IMR-90 (cell line): ENCODE measurements at regions not wholly inside any gene's neighbourhood (a gene's known extent, or its start where the extent isn't known, plus 50 kb on each side); places are given as distances from the start of the nearest gene placed in this dataset.

Source experiments
- ATAC-seq: fragments of 200-7000 bp; cut with Tn5 transposase; 2 replicates; pipeline ENCODE4 v1.9.1; 2020; ENCODE audit warnings: low read depth, mild to moderate bottlenecking, moderate library complexity
- BruUV-seq: library from RNA; stranded (reverse); fragments of 400-500 nt; replicated peaks from 2 replicates; lab custom pipeline; 2021; lab: Mats Ljungman, UMichigan
- CTCF ChIA-PET: fragments of 300-600 bp; formaldehyde crosslinking; extraction: SDS; loops from one replicate; lab custom pipeline; 2021; ENCODE audit warnings: antibody characterized with exemption; lab: Yijun Ruan, JAX
- POLR2A ChIA-PET: fragments of 300-600 bp; sonication (Branson Sonifier 250); formaldehyde crosslinking; loops from one replicate; lab custom pipeline; 2022; ENCODE audit warnings: antibody characterized with exemption; ENCODE audit not compliant: unreplicated experiment; lab: Charles Lee
- DNase-seq: peaks from one replicate; pipeline ENCODE4 v3.0.0; 2013
- H2AFZ ChIP-seq: replicated peaks from 2 replicates; pipeline ENCODE3; 2013; ENCODE audit warnings: low read length, mild to moderate bottlenecking; ENCODE audit not compliant: poor library complexity
- H2AK5ac ChIP-seq: 2 replicates; pipeline ENCODE4 v1.6.1; 2013; ENCODE audit warnings: low read depth, low read length, inconsistent platforms
- H2AK9ac ChIP-seq: replicated peaks from 2 replicates; pipeline ENCODE3; 2013; ENCODE audit warnings: mild to moderate bottlenecking, low read depth, low read length, moderate library complexity; ENCODE audit not compliant: poor library complexity
- H2BK120ac ChIP-seq: 2 replicates; pipeline ENCODE4 v1.6.1; 2013; ENCODE audit warnings: low read depth, low read length, inconsistent platforms
- H2BK15ac ChIP-seq: 3 replicates; pipeline ENCODE4 v1.6.1; 2013; ENCODE audit warnings: low read depth, low read length, inconsistent platforms
- H2BK20ac ChIP-seq: 2 replicates; pipeline ENCODE4 v1.6.1; 2013; ENCODE audit warnings: low read depth, mild to moderate bottlenecking, inconsistent platforms, low read length, moderate library complexity
- H2BK5ac ChIP-seq: 2 replicates; pipeline ENCODE4 v1.6.1; 2013; ENCODE audit warnings: mild to moderate bottlenecking, low read depth, low read length, inconsistent platforms; ENCODE audit not compliant: poor library complexity, severe bottlenecking
- H3K14ac ChIP-seq: replicated peaks from 2 replicates; pipeline ENCODE4 v1.6.1; 2013; ENCODE audit warnings: low read depth, low read length, inconsistent platforms
- H3K18ac ChIP-seq: 2 replicates; pipeline ENCODE4 v1.6.1; 2013; ENCODE audit warnings: low read depth, low read length, control low read depth
- H3K23ac ChIP-seq: 2 replicates; pipeline ENCODE4 v1.6.1; 2013; ENCODE audit warnings: low read depth, low read length, inconsistent platforms
- H3K27ac ChIP-seq: 2 replicates; pipeline ENCODE4 v1.5.1; 2013; ENCODE audit warnings: mild to moderate bottlenecking, control low read depth, low read length; ENCODE audit not compliant: insufficient read depth
- H3K27me3 ChIP-seq: 2 replicates; pipeline ENCODE4 v1.6.1; 2013; ENCODE audit warnings: low read length; ENCODE audit not compliant: control insufficient read depth, insufficient read depth
- H3K36me3 ChIP-seq: 2 replicates; pipeline ENCODE4 v1.6.1; 2013; ENCODE audit warnings: low read length, mixed read lengths; ENCODE audit not compliant: control insufficient read depth, insufficient read depth
- H3K4ac ChIP-seq: 2 replicates; pipeline ENCODE4 v1.6.1; 2013; ENCODE audit warnings: low read depth, low read length, inconsistent platforms
- H3K4me1 ChIP-seq: 2 replicates; pipeline ENCODE4 v1.6.1; 2013; ENCODE audit warnings: low read length, mixed read lengths; ENCODE audit not compliant: control insufficient read depth, insufficient read depth
- H3K4me2 ChIP-seq: 2 replicates; pipeline ENCODE4 v1.6.1; 2013; ENCODE audit warnings: low read depth, mild to moderate bottlenecking, control low read depth, low read length, moderate library complexity
- H3K4me3 ChIP-seq: 2 replicates; pipeline ENCODE4 v1.5.1; 2013; ENCODE audit warnings: low read depth, mild to moderate bottlenecking, control low read depth, low read length, moderate library complexity; ENCODE audit not compliant: insufficient read depth
- H3K56ac ChIP-seq: 2 replicates; pipeline ENCODE4 v1.6.1; 2013; ENCODE audit warnings: low read length, inconsistent platforms; ENCODE audit not compliant: insufficient read depth; ENCODE audit errors: extremely low read depth
- H3K79me1 ChIP-seq, 2 experiments: 2 replicates each; pipeline ENCODE4 v1.6.1; 2013; ENCODE audit warnings: low read length in 2 of 2, inconsistent platforms in 1 of 2, low read depth in 1 of 2
- H3K9ac ChIP-seq: 2 replicates; pipeline ENCODE4 v1.6.1; 2013; ENCODE audit warnings: low read depth, low read length, control low read depth
- H3K9me1 ChIP-seq: 2 replicates; pipeline ENCODE4 v1.6.1; 2013; ENCODE audit warnings: low read length, inconsistent platforms; ENCODE audit not compliant: insufficient read depth
- H3K9me3 ChIP-seq: 2 replicates; pipeline ENCODE4 v1.6.1; 2013; ENCODE audit warnings: low read length; ENCODE audit not compliant: control insufficient read depth, insufficient read depth
- H4K20me1 ChIP-seq: 2 replicates; pipeline ENCODE4 v1.6.1; 2013; ENCODE audit warnings: low read length, inconsistent platforms; ENCODE audit not compliant: insufficient read depth
- H4K5ac ChIP-seq: 2 replicates; pipeline ENCODE4 v1.6.1; 2013; ENCODE audit warnings: mild to moderate bottlenecking, low read depth, low read length, control low read depth
- H4K8ac ChIP-seq, 2 experiments: 2 replicates each; pipeline ENCODE4 v1.6.1; 2013; ENCODE audit warnings: low read depth in 2 of 2, low read length in 2 of 2, control low read depth in 1 of 2, inconsistent platforms in 1 of 2
- H4K91ac ChIP-seq: 2 replicates; pipeline ENCODE4 v1.6.1; 2013; ENCODE audit warnings: low read depth, low read length, inconsistent platforms; ENCODE audit not compliant: insufficient read depth
- CEBPB ChIP-seq: IDR thresholded peaks from 2 replicates; pipeline ENCODE4 v1.6.1; 2012; ENCODE audit warnings: low read depth, low read length, improper control_type of control experiment
- MAZ ChIP-seq: IDR thresholded peaks from 2 replicates; pipeline ENCODE4 v1.6.1; 2012; ENCODE audit warnings: low read depth, mild to moderate bottlenecking, low read length, improper control_type of control experiment, moderate library complexity, borderline replicate concordance
- RAD21 ChIP-seq: IDR thresholded peaks from 2 replicates; pipeline ENCODE4 v1.6.1; 2012; ENCODE audit warnings: low read length, improper control_type of control experiment
- WGBS, 2 experiments: methylation state at CpG; one replicate each; pipeline versions ENCODE4 v1.1.5 to v1.1.7; 2013; ENCODE audit warnings: missing lambda C conversion rate in 2 of 2; ENCODE audit not compliant: insufficient read length in 1 of 2; ENCODE audit errors: extremely low coverage in 2 of 2; 5-methylcytosine and 5-hydroxymethylcytosine counted together
- dilution Hi-C: fragments of 300-500 bp; cut with HindIII; formaldehyde crosslinking; loops from one replicate; pipeline ENCODE4 v1.14.3; 2018; ENCODE audit warnings: low sequenced_read_pairs; ENCODE audit not compliant: unreplicated experiment
- in situ Hi-C: fragments of 300-500 bp; cut with MboI; formaldehyde crosslinking; loops from 3 replicates; pipeline ENCODE4 v1.14.3; 2019; ENCODE audit warnings: low sequenced_read_pairs, inconsistent platforms, mixed read lengths
- intact Hi-C: fragments of 100-400 bp; cut with micrococcal nuclease; formaldehyde crosslinking; loops from 2 replicates; pipeline ENCODE4 v1.10.0; 2022
- TF ChIP-seq, protein P1 (sequence below): fragments of 150-350 bp; IDR thresholded peaks from 2 replicates; pipeline ENCODE4 v1.6.1; 2017; ENCODE audit warnings: mild to moderate bottlenecking, antibody characterized with exemption, low read length, low read depth
- TF ChIP-seq, protein P2 (sequence below): conservative IDR thresholded peaks from 2 replicates; pipeline ENCODE4 v1.5.1; 2012; ENCODE audit warnings: mild to moderate bottlenecking, low read depth, low read length, improper control_type of control experiment

GRCh38 chr9:117782931-117783788 is 79.0 kb downstream of the TLR4 start:
- Histone ChIP-seq H3K4me1 (no peaks in the 10 kb centered on the region), H2BK5ac (no peak overlapping the region), H4K20me1 (no peaks in the 10 kb centered on the region), H3K18ac (no peak overlapping the region), H4K8ac (no peak overlapping the region), H3K4ac (no peak overlapping the region), H3K9me3 (peaks cover 16% of the 10 kb centered on the region), H2AK9ac (no peak overlapping the region), H2AK5ac (no peak overlapping the region), H3K4me2 (no peak overlapping the region), H3K4me3 (no peak overlapping the region), H3K9ac (no peak overlapping the region), H2AFZ (no peak overlapping the region), H2BK15ac (no peak overlapping the region), H3K27me3 (no peaks in the 10 kb centered on the region), H3K23ac (no peak overlapping the region), H3K79me1 (no peaks in the 10 kb centered on the region), H3K27ac (no peak overlapping the region), H3K14ac (no peak overlapping the region), H3K36me3 (no peaks in the 10 kb centered on the region), H4K5ac (no peak overlapping the region), H3K56ac (no peak overlapping the region), H3K9me1 (no peaks in the 10 kb centered on the region), H4K91ac (no peak overlapping the region), H2BK120ac (no peak overlapping the region), H2BK20ac (no peak overlapping the region)
- ATAC-seq, result no peak
- CTCF ChIA-PET, result interaction anchor here (0.7 kb wide), 1 partner anchor 443 kb away, joined by 3 read pairs; no protein-coding TSS in a partner anchor
- in situ Hi-C loops (no loop called here), intact Hi-C loops (no loop called here), dilution Hi-C loops (no loop called here)
- WGBS, 2 experiments, result no CpG with 5 or more reads among the region's 10 CpGs
- BruUV-seq, result no TSS peak
- TF ChIP-seq, protein P1, sequence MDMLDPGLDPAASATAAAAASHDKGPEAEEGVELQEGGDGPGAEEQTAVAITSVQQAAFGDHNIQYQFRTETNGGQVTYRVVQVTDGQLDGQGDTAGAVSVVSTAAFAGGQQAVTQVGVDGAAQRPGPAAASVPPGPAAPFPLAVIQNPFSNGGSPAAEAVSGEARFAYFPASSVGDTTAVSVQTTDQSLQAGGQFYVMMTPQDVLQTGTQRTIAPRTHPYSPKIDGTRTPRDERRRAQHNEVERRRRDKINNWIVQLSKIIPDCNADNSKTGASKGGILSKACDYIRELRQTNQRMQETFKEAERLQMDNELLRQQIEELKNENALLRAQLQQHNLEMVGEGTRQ, result no peak
- no peak for TF ChIP-seq MAZ
- TF ChIP-seq CEBPB, result peak; percentile 51; the same call in 1 of the 2 replicates
- peak; percentile 40 for TF ChIP-seq RAD21
- TF ChIP-seq, protein P2, sequence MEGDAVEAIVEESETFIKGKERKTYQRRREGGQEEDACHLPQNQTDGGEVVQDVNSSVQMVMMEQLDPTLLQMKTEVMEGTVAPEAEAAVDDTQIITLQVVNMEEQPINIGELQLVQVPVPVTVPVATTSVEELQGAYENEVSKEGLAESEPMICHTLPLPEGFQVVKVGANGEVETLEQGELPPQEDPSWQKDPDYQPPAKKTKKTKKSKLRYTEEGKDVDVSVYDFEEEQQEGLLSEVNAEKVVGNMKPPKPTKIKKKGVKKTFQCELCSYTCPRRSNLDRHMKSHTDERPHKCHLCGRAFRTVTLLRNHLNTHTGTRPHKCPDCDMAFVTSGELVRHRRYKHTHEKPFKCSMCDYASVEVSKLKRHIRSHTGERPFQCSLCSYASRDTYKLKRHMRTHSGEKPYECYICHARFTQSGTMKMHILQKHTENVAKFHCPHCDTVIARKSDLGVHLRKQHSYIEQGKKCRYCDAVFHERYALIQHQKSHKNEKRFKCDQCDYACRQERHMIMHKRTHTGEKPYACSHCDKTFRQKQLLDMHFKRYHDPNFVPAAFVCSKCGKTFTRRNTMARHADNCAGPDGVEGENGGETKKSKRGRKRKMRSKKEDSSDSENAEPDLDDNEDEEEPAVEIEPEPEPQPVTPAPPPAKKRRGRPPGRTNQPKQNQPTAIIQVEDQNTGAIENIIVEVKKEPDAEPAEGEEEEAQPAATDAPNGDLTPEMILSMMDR, result peak; percentile 34
- DNase-seq, result no peak
- POLR2A ChIA-PET, result no interaction called here
